ENCODE measurements at regions not wholly inside any gene's neighbourhood (a gene's known extent, or its start where the extent isn't known, plus 50 kb on each side); places are given as distances from the start of the nearest gene placed in this dataset.

DNA sequence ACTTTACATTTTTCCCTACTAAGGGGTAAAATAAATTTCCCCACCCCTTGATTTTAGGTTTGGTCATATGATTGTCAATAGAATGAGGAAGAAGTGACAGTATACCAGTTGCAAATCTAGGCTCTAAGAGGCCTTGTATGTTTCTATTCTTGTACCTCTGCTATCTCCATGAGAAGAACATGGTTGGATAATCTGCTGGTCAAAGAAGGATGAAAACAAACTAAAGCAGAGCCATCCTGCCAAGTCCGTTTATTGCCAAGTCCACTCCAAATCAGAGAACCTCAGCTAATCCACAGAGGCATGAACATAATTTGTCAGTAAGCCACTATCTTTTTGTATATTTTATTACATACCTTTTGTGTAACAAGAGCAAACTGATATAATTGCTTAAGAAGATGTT lies 98.0 kb downstream of the CRPPA start:
- no peak overlapping the region for H3K4me3 ChIP-seq (ENCODE audit: low read depth, low read length)
- TF ChIP-seq, protein P1, sequence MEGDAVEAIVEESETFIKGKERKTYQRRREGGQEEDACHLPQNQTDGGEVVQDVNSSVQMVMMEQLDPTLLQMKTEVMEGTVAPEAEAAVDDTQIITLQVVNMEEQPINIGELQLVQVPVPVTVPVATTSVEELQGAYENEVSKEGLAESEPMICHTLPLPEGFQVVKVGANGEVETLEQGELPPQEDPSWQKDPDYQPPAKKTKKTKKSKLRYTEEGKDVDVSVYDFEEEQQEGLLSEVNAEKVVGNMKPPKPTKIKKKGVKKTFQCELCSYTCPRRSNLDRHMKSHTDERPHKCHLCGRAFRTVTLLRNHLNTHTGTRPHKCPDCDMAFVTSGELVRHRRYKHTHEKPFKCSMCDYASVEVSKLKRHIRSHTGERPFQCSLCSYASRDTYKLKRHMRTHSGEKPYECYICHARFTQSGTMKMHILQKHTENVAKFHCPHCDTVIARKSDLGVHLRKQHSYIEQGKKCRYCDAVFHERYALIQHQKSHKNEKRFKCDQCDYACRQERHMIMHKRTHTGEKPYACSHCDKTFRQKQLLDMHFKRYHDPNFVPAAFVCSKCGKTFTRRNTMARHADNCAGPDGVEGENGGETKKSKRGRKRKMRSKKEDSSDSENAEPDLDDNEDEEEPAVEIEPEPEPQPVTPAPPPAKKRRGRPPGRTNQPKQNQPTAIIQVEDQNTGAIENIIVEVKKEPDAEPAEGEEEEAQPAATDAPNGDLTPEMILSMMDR (IDR thresholded peaks at IDR 0.05; ENCODE audit: borderline replicate concordance, insufficient read depth, low read depth, low read length): no peak

DNA sequence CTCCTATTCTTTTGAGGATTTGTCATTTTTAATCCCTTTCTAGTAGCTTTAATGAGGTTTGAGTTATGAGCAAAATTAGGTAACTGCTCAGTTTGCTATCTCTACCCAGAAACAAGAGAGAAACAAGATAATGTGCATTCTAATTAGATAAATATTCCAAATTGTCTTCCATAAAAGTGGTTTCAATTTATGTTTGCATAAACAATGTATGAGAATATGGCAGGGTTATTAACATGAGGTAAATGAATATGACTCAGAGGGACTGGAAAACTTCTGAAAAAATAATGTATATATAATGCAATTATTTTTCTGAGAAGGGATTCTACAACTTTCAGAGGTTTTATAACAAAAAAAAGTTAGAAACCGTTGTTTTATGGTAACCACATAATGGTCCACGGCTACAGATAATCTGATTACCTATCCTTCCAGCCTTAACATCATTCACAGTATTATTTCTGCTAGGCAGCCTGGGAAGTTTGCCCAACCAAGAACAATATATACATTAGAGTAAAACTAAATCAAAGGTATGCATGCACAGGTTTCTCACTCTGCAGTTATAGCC lies 101.2 kb downstream of the CRPPA start:
- TF ChIP-seq, protein P1 (IDR thresholded peaks at IDR 0.05; ENCODE audit: borderline replicate concordance, insufficient read depth, low read depth, low read length): no peak
- no peak overlapping the region for H3K4me3 ChIP-seq (ENCODE audit: low read depth, low read length)

DNA sequence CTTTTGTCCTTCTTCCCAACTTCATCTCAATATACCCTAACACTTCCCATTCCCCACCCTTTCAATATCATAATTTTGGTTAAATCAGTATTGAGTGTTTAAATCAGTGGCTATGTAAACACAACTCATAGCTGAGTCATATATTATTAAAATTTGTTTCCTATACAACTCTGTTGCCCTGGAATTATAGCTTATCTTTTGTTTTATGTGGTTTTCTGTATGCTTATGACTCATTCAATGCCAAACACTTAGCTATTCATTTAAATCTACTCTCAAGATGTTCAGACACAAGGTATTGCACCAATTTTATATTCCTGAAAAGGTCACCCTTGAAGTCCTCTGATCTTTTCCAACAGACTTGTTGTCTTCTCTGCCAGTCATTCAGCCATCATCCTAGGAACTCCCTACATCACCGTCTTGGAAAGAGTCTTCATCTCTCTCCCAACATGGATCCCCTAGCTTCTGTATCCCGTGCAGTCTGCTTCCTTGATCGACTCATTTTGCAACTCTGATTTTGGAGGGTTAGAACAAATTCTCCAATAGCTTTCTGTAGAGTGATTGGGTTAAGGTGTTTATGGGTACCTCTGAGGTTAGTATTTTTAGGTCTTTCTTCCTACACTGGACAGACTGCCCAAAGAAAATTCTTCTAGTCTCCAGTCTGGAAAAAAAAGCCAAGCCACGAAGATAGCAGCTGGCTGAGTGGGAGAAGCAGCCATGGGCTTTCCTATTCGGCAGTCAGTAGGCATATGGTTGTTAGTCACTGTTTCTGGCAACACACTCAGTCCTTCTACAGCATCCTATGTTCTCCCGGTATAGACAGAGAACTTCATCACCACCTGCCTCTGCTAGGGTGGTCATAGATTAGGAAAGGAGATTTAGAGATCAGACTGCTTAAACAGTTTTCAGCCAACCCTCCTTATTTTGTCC lies 102.1 kb downstream of the CRPPA start:
- H3K4me3 ChIP-seq (ENCODE audit: low read depth, low read length): no peak overlapping the region
- TF ChIP-seq, protein P1 (IDR thresholded peaks at IDR 0.05; ENCODE audit: borderline replicate concordance, insufficient read depth, low read depth, low read length): no peak

DNA sequence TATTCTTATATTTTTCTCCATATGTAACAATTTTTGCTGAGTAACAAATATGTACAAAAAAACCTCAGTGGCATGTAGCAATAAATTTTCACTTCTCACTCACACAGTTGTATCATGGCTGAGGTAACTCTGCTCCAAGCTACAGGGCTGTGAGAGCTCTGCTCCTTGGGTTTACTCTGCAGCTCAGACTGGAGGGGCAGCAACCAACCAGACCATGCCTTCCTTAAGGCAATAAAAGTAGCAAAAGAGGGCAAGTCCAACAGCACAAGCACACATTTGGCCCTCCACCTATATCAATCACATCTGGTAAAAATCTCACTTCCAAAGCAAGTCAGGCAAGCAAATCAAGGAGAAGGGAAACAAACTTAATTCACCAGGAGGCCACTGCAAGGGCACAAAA lies 102.9 kb downstream of the CRPPA start:
- TF ChIP-seq, protein P1 (IDR thresholded peaks at IDR 0.05; ENCODE audit: borderline replicate concordance, insufficient read depth, low read depth, low read length): no peak
- H3K4me3 ChIP-seq (ENCODE audit: low read depth, low read length): no peak overlapping the region

DNA sequence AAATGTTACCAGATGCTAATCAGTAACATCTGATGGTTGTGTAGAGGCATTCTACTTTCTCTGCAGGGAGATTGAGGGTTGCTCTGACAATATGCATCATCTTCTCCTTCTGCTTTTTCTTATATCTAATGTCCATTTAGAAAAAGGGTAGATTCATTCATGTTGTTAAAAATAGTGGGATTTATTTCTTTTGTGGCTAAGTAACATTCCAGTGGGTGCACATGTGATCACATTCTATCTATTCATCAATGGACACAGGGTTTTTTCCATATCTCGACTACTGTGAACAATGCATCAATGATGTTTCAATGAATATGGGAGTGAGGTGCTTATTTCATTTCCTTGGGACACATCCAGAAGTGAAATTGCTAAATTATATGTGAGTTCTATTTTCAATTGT lies 103.9 kb downstream of the CRPPA start:
- H3K4me3 ChIP-seq (ENCODE audit: low read depth, low read length): no peak overlapping the region
- TF ChIP-seq, protein P1 (IDR thresholded peaks at IDR 0.05; ENCODE audit: borderline replicate concordance, insufficient read depth, low read depth, low read length): no peak

DNA sequence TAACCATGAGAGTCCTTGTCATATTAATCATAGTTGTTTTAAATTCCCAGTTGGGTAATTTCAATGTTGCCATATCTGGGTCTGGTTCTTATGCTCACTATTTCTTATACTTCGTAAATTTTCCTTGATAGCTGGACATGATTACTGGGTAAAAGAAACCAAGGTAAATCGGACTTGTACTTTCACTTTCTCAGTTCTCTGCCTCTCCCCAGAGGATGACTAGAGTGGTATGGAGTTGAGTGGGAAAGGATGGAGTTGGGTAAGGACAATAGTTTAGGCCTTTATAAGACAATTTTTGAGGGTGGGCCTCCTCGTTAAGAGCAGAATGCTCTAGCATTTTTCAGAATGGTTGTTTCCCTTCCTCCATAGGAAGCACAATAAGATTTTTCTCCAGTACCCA lies 106.1 kb downstream of the CRPPA start:
- no peak overlapping the region for H3K4me3 ChIP-seq (ENCODE audit: low read depth, low read length)
- TF ChIP-seq, protein P1 (IDR thresholded peaks at IDR 0.05; ENCODE audit: borderline replicate concordance, insufficient read depth, low read depth, low read length): no peak

DNA sequence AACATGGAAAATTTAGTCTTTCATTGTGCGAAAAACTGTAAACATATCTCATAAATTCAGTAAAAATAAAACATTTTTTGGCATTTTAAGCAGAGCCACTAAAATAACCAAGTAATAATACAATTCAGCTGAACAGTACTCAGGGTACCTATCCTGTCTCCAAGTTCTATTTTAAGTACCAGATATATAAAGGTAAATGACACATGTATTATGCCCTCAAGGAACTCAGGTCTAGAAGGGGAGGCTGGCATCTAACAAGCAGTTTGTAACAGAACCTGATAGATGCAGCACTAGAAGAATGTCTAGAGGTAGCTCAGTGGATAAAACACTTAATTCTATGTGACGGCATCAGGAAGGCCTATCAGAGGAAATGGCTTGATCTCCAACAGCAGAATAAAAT lies 112.2 kb downstream of the CRPPA start:
- TF ChIP-seq, protein P1 (IDR thresholded peaks at IDR 0.05; ENCODE audit: borderline replicate concordance, insufficient read depth, low read depth, low read length): no peak
- H3K4me3 ChIP-seq (ENCODE audit: low read depth, low read length): no peak overlapping the region

Data from GM12875 (cell line).